HG03280 (cell line): ENCODE measurements at regions not wholly inside any gene's neighbourhood (a gene's known extent, or its start where the extent isn't known, plus 50 kb on each side); places are given as distances from the start of the nearest gene placed in this dataset.

ENCODE experiments used
- ATAC-seq: cut with Tn5 transposase; IDR thresholded peaks from one replicate; pipeline ENCODE4 v1.9.1; 2021; ENCODE audit warnings: mild to moderate bottlenecking, moderate library complexity; ENCODE audit not compliant: unreplicated experiment

- no peak for ATAC-seq
Measured at GRCh38 chr4:13059019-13059418, 425.1 kb downstream of the RAB28 start.

- ATAC-seq = no peak
Measured at GRCh38 chr4:13056630-13057189, 427.4 kb downstream of the RAB28 start.

GRCh38 chr4:13054420-13054970 is 429.6 kb downstream of the RAB28 start:
- no peak for ATAC-seq

GRCh38 chr4:13047591-13047990 is 436.5 kb downstream of the RAB28 start:
- no peak for ATAC-seq

- ATAC-seq = no peak
Measured at GRCh38 chr4:13036841-13037240, 447.3 kb downstream of the RAB28 start.

GRCh38 chr4:13032936-13033335 is 451.2 kb downstream of the RAB28 start:
- ATAC-seq = no peak

GRCh38 chr4:13024147-13025105 is 459.7 kb downstream of the RAB28 start:
- ATAC-seq = no peak

- ATAC-seq = no peak
Measured at GRCh38 chr4:13007802-13008470, 476.2 kb downstream of the RAB28 start.

GRCh38 chr4:12993923-12994322 is 490.2 kb downstream of the RAB28 start:
- no peak for ATAC-seq

GRCh38 chr4:12987284-12987683 is 496.9 kb downstream of the RAB28 start:
- no peak for ATAC-seq

- no peak for ATAC-seq
Measured at GRCh38 chr4:12979797-12980196, 504.3 kb downstream of the RAB28 start.

- no peak for ATAC-seq
Measured at GRCh38 chr4:12978310-12978709, 505.8 kb downstream of the RAB28 start.

GRCh38 chr4:12975511-12975910 is 508.6 kb downstream of the RAB28 start:
- ATAC-seq = no peak

GRCh38 chr4:12973522-12973921 is 510.6 kb downstream of the RAB28 start:
- no peak for ATAC-seq

- ATAC-seq = no peak
Measured at GRCh38 chr4:12968345-12968744, 515.8 kb downstream of the RAB28 start.

GRCh38 chr4:12966726-12967125 is 517.4 kb downstream of the RAB28 start:
- no peak for ATAC-seq

- ATAC-seq = no peak
Measured at GRCh38 chr4:12965334-12965733, 518.8 kb downstream of the RAB28 start.

GRCh38 chr4:12963912-12964311 is 520.2 kb downstream of the RAB28 start:
- no peak for ATAC-seq

GRCh38 chr4:12963291-12963690 is 520.8 kb downstream of the RAB28 start:
- no peak for ATAC-seq

GRCh38 chr4:12961713-12962112 is 522.4 kb downstream of the RAB28 start:
- no peak for ATAC-seq

GRCh38 chr4:12958436-12958835 is 525.7 kb downstream of the RAB28 start:
- no peak for ATAC-seq
